ENCODE measurements at regions not wholly inside any gene's neighbourhood (a gene's known extent, or its start where the extent isn't known, plus 50 kb on each side); places are given as distances from the start of the nearest gene placed in this dataset.

- TF ChIP-seq JUN (IDR thresholded peaks at IDR 0.05; ENCODE audit: borderline replicate concordance, insufficient read depth, insufficient read length, low read depth): no peak
- no peak for TF ChIP-seq EZH2 (IDR thresholded peaks at IDR 0.05; ENCODE audit: borderline replicate concordance, low read depth, low read length, severe bottlenecking)
- TF ChIP-seq POLR2A (IDR thresholded peaks at IDR 0.05; ENCODE audit: low read depth, low read length): no peak
- TF ChIP-seq MYC (IDR thresholded peaks at IDR 0.05; ENCODE audit: low read depth, low read length): no peak
- TF ChIP-seq MAX (IDR thresholded peaks at IDR 0.05; ENCODE audit: insufficient read depth, insufficient read length): no peak
- no peak for TF ChIP-seq GATA2 (IDR thresholded peaks at IDR 0.05; ENCODE audit: insufficient read depth, insufficient read length, low read depth, low read length)
- no peak for TF ChIP-seq POLR2AphosphoS5 (IDR thresholded peaks at IDR 0.05; ENCODE audit: insufficient read depth, low read depth, low read length)
- no peak for TF ChIP-seq CTCF (IDR thresholded peaks at IDR 0.05; ENCODE audit: extremely low read depth in 1 of 2, insufficient read depth in 1 of 2, low read depth in 1 of 2, low read length in 2 of 2)
- TF ChIP-seq FOS (IDR thresholded peaks at IDR 0.05; ENCODE audit: borderline replicate concordance, insufficient read depth, low read length): no peak
- BruUV-seq (replicated peaks): no TSS peak
- ChIA-PET POLR2A (no interaction called here), CTCF (interaction anchor here (0.8 to 1.1 kb wide), 2 partner anchors 16 to 25 kb away, joined by 3 to 5 read pairs; no protein-coding TSS in a partner anchor)
- Histone ChIP-seq H3K4me2 (ENCODE audit: insufficient read depth, low read length) (no peak overlapping the region), H3K9me1 (replicated peaks; ENCODE audit: control insufficient read depth, extremely low read depth, insufficient read depth, low read length) (no peaks in the 10 kb centered on the region), H3K36me3 (ENCODE audit: control insufficient read depth in 2 of 2, extremely low read depth in 1 of 2, insufficient read depth in 2 of 2, low read length in 2 of 2) (no peaks in the 10 kb centered on the region), H3K4me3 (replicated peaks in 1 of 3; ENCODE audit: insufficient read depth in 1 of 3, low read depth in 1 of 3, low read length in 3 of 3) (no peak overlapping the region), H3K27ac (ENCODE audit: insufficient read depth, low read depth, low read length) (no peak overlapping the region), H3K27me3 (ENCODE audit: control insufficient read depth in 2 of 2, insufficient read depth in 2 of 2, low read length in 2 of 2) (peaks cover under 1 to 9% of the 10 kb centered on the region in 2 experiments), H3K79me2 (ENCODE audit: control insufficient read depth, insufficient read depth, low read length) (no peaks in the 10 kb centered on the region), H4K20me1 (replicated peaks; ENCODE audit: control insufficient read depth, extremely low read depth, insufficient read depth, low read length) (no peaks in the 10 kb centered on the region), H3K9ac (replicated peaks; ENCODE audit: extremely low read depth, insufficient read depth, low read length) (no peak overlapping the region), H2AFZ (ENCODE audit: low read depth, low read length) (no peak overlapping the region), H3K4me1 (ENCODE audit: control insufficient read depth, extremely low read depth, insufficient read depth, low read length) (no peaks in the 10 kb centered on the region), H3K9me3 (replicated peaks; ENCODE audit: control insufficient read depth, insufficient read depth, low read length) (no peaks in the 10 kb centered on the region)
- FAIRE-seq (no peak), DNase-seq (ENCODE audit: low read depth, low spot score) (no peak)
- dilution Hi-C loops (cut with MboI; ENCODE audit: extremely low pct_ligation_motif_present, low sequenced_read_pairs) (no loop called here), intact Hi-C loops (cut with micrococcal nuclease) (no loop called here)
Observed at GRCh38 chr2:158049129-158049855, 52.4 kb upstream of the UPP2 start.

All from endothelial cell of umbilical vein (primary cell).